Neural cell (in vitro differentiated cells): ENCODE measurements at regions not wholly inside any gene's neighbourhood (a gene's known extent, or its start where the extent isn't known, plus 50 kb on each side); places are given as distances from the start of the nearest gene placed in this dataset.

Experiments used
- CTCF ChIP-seq: fragments of 450-650 bp; IDR thresholded peaks from 2 replicates; pipeline ENCODE4 v1.5.1; 2014; ENCODE audit warnings: antibody characterized with exemption, mild to moderate bottlenecking, moderate library complexity; ENCODE audit not compliant: poor library complexity, severe bottlenecking
- MXI1 ChIP-seq: fragments of 450-650 bp; conservative IDR thresholded peaks from 2 replicates; pipeline ENCODE4 v1.6.1; 2014; ENCODE audit warnings: antibody characterized with exemption, mild to moderate bottlenecking; ENCODE audit not compliant: poor library complexity, severe bottlenecking
- POLR2AphosphoS5 ChIP-seq: IDR thresholded peaks from 2 replicates; pipeline ENCODE4 v1.6.1; 2012
- RAD21 ChIP-seq: fragments of 450-650 bp; conservative IDR thresholded peaks from 2 replicates; pipeline ENCODE4 v1.6.1; 2014; ENCODE audit warnings: antibody characterized with exemption, mild to moderate bottlenecking, moderate library complexity
- REST ChIP-seq: IDR thresholded peaks from 2 replicates; pipeline ENCODE4 v1.6.1; 2012; ENCODE audit warnings: borderline replicate concordance

- TF ChIP-seq MXI1 (no peak), CTCF (no peak), RAD21 (no peak), POLR2AphosphoS5 (no peak), REST (no peak)
Measured at GRCh38 chr2:22995576-22995975, 389.4 kb upstream of the KLHL29 start.
